D721Med (cell line): ENCODE measurements at regions not wholly inside any gene's neighbourhood (a gene's known extent, or its start where the extent isn't known, plus 50 kb on each side); places are given as distances from the start of the nearest gene placed in this dataset.

Experiments
- DNase-seq: peaks from one replicate; pipeline ENCODE4 v3.0.0; 2011; ENCODE audit warnings: low spot score; ENCODE audit not compliant: insufficient read length
- FAIRE-seq: peaks from 2 replicates; lab custom pipeline; 2011; peaks lifted over from hg19 to GRCh38; lab: Jason Lieb, UNC
- TF ChIP-seq, protein P1 (sequence below): IDR thresholded peaks from 2 replicates; pipeline ENCODE4 v1.5.1; 2012; ENCODE audit warnings: mild to moderate bottlenecking, control low read depth; ENCODE audit not compliant: insufficient read depth; ENCODE audit errors: missing control alignments

- TF ChIP-seq, protein P1, sequence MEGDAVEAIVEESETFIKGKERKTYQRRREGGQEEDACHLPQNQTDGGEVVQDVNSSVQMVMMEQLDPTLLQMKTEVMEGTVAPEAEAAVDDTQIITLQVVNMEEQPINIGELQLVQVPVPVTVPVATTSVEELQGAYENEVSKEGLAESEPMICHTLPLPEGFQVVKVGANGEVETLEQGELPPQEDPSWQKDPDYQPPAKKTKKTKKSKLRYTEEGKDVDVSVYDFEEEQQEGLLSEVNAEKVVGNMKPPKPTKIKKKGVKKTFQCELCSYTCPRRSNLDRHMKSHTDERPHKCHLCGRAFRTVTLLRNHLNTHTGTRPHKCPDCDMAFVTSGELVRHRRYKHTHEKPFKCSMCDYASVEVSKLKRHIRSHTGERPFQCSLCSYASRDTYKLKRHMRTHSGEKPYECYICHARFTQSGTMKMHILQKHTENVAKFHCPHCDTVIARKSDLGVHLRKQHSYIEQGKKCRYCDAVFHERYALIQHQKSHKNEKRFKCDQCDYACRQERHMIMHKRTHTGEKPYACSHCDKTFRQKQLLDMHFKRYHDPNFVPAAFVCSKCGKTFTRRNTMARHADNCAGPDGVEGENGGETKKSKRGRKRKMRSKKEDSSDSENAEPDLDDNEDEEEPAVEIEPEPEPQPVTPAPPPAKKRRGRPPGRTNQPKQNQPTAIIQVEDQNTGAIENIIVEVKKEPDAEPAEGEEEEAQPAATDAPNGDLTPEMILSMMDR = no peak
- DNase-seq = no peak
- no peak for FAIRE-seq
Observed at GRCh38 chr14:42750771-42751170, 1144.1 kb downstream of the LRFN5 start.

DNA sequence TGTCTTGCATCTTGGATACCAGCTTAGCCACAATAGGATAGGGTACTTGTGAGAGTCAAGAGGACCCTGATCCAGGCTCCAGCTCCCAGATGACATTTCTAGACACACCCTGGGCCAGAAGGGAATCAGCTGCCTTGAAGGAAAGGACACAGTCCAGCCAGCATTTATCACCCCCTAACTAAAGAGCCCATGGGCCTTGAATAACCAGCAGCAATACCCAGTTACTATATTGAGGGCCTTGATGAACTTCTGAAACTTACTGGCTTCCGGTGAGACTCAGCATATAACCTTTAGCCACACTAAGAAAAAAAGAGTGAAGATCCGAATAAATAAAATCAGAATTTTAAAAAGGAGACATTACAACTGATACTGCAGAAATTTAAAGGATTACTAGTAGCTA is 1135.4 kb downstream of the LRFN5 start:
- DNase-seq (no peak), FAIRE-seq (no peak)
- TF ChIP-seq, protein P1 = no peak

- FAIRE-seq (no peak), DNase-seq (no peak)
- TF ChIP-seq, protein P1 = no peak
Observed at GRCh38 chr14:42736408-42736807, 1129.7 kb downstream of the LRFN5 start.

DNA sequence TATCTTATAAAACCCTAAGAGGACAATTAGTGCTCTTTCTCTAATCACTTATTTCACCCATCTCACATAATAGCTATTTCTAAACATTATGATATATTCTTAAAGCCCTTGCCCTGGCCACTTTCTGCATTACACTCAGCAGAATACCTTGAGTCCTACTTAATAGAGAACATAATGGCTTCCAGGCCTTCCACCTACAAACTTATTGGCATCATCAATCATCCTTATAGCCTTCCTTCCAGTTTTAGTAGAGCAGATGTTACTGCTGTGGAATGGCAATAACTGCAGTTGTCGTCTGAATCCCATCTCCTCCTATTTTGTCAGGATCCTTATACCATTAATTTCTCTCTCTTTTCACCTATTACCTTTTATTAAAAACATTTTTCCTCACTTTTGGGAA is 1127.4 kb downstream of the LRFN5 start:
- DNase-seq (no peak), FAIRE-seq (no peak)
- TF ChIP-seq, protein P1 = no peak

GRCh38 chr14:42732005-42732404 is 1125.3 kb downstream of the LRFN5 start:
- DNase-seq (no peak), FAIRE-seq (no peak)
- TF ChIP-seq, protein P1 = no peak

- no peak for FAIRE-seq
- TF ChIP-seq, protein P1 = no peak
Observed at GRCh38 chr14:42731480-42731879, 1124.8 kb downstream of the LRFN5 start.

DNA sequence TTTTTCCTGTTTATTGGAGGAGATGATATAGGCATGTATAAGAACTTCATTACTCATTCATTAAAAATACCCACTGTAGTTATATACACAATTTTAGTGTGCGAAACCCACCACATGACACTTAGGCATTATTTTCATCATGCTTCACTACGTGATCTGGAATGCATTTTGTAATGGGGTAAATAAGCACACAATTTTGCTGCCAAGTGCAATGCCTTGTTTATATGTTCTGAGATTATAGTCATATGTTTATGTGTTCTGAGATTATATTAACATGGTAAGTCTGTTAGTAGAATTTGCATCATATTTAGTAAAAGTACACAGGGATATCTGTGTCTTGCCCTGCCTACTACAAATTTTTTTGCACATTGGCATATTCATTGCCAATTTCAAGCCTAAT is 1123.0 kb downstream of the LRFN5 start:
- DNase-seq (no peak), FAIRE-seq (no peak)
- TF ChIP-seq, protein P1 = no peak

More at GRCh38 chr14:42731480-42731879, 1124.8 kb downstream of the LRFN5 start:
- no peak for DNase-seq
